ENCODE measurements at regions not wholly inside any gene's neighbourhood (a gene's known extent, or its start where the extent isn't known, plus 50 kb on each side); places are given as distances from the start of the nearest gene placed in this dataset.

DNA sequence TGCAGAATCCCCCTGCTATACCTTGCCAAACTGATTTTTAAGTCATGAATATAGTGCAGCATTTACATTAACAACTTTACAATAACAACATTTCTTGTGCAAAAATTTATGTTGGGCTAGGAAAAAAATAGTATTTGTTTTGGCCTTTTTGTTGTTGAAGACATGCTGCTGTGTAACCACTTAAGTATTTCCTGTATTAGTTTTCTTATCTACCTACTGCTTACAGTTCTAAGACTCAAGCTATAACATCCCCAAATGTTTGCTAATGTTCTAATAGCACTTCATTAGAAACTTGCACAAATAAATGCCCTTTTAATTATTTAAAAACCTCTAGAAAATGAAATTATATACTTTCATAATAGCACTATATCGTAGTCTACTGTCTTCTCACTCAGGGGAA is 154.3 kb upstream of the DOCK10 start:
- 73% methylated on average over 1 of the region's 1 CpG for WGBS

More for the DNA sequence above, 154.3 kb upstream of the DOCK10 start:
- Histone ChIP-seq H3K4me1 (ENCODE audit: control insufficient read depth in 4 of 4, insufficient read depth in 4 of 4, low read length in 3 of 4) (no peaks in the 10 kb centered on the region), H3K9me3 (ENCODE audit: control insufficient read depth in 4 of 4, low read length in 3 of 4) (no peaks in the 10 kb centered on the region), H3K27ac (ENCODE audit: low read depth in 1 of 2, low read length in 2 of 2) (no peak overlapping the region), H3K27me3 (ENCODE audit: control insufficient read depth in 4 of 4, insufficient read depth in 4 of 4, low read length in 3 of 4) (peaks cover 0 to 3% (median 0%) of the 10 kb centered on the region in 4 donors), H3K9ac (ENCODE audit: low read depth in 1 of 2, low read length in 2 of 2) (no peak overlapping the region), H3K4me3 (ENCODE audit: low read depth in 1 of 3, low read length in 3 of 3) (no peak overlapping the region), H3K36me3 (ENCODE audit: control insufficient read depth in 4 of 4, insufficient read depth in 3 of 4, low read depth in 1 of 4, low read length in 3 of 4) (no peaks in the 10 kb centered on the region)
- TF ChIP-seq, protein P1, sequence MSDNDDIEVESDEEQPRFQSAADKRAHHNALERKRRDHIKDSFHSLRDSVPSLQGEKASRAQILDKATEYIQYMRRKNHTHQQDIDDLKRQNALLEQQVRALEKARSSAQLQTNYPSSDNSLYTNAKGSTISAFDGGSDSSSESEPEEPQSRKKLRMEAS (IDR thresholded peaks at IDR 0.05) = no peak
- no peak for TF ChIP-seq FOXA1 (IDR thresholded peaks at IDR 0.05)
- TF ChIP-seq SP1 (IDR thresholded peaks at IDR 0.05) = no peak
- no peak for TF ChIP-seq RAD21 (IDR thresholded peaks at IDR 0.05)
- no peak for TF ChIP-seq HNF4A (conservative IDR thresholded peaks at IDR 0.05)
- TF ChIP-seq YY1 (IDR thresholded peaks at IDR 0.05) = no peak
- no peak for TF ChIP-seq TAF1 (conservative IDR thresholded peaks at IDR 0.05)
- TF ChIP-seq HNF4G (IDR thresholded peaks at IDR 0.05) = no peak
- TF ChIP-seq NR2F2 (IDR thresholded peaks at IDR 0.05) = no peak
- TF ChIP-seq ZBTB33 (IDR thresholded peaks at IDR 0.05) = no peak
- TF ChIP-seq CTCF (IDR thresholded peaks at IDR 0.05; ENCODE audit: low read depth, low read length, missing input control) = no peak
- no peak for TF ChIP-seq JUND (IDR thresholded peaks at IDR 0.05)
- TF ChIP-seq FOXA2 (IDR thresholded peaks at IDR 0.05) = no peak
- TF ChIP-seq ATF3 (IDR thresholded peaks at IDR 0.05) = no peak
- no peak for TF ChIP-seq GABPA (IDR thresholded peaks at IDR 0.05 in 1 of 2, conservative IDR thresholded peaks at IDR 0.05 in 1 of 2)
- no peak for TF ChIP-seq RXRA (IDR thresholded peaks at IDR 0.05)
- no peak for TF ChIP-seq REST (IDR thresholded peaks at IDR 0.05)
- TF ChIP-seq EGR1 (IDR thresholded peaks at IDR 0.05; ENCODE audit: low read depth in 2 of 2) = no peak
- DNase-seq (ENCODE audit: low spot score) = no peak

Data from liver (tissue), 8 donors.